K562 (cell line): ENCODE measurements at regions not wholly inside any gene's neighbourhood (a gene's known extent, or its start where the extent isn't known, plus 50 kb on each side); places are given as distances from the start of the nearest gene placed in this dataset.

Source experiments
- BCOR ChIP-seq: fragments of 450-650 bp; IDR thresholded peaks from 2 replicates; pipeline ENCODE4 v1.6.1; 2016
- CAMTA2 ChIP-seq: fragments of 250-450 bp; sonication (Bioruptor Pico); conservative IDR thresholded peaks from 2 replicates; pipeline ENCODE4 v1.5.1; 2022
- CREB3 ChIP-seq: fragments of 450-650 bp; conservative IDR thresholded peaks from 2 replicates; pipeline ENCODE4 v1.6.1; 2016; ENCODE audit warnings: missing genetic modification characterization, low read depth, mild to moderate bottlenecking, missing compliant biosample characterization, moderate library complexity
- CXXC5 ChIP-seq: fragments of 250-450 bp; sonication (Bioruptor Pico); IDR thresholded peaks from 2 replicates; pipeline ENCODE4 v1.8.0; 2022; ENCODE audit warnings: inconsistent platforms, mild to moderate bottlenecking, moderate library complexity
- GABPA ChIP-seq: fragments of 200-800 bp; sonication (Bioruptor generic); conservative IDR thresholded peaks from 2 replicates; pipeline ENCODE4 v1.6.1; 2016; ENCODE audit warnings: low read depth, missing genetic modification characterization, missing compliant biosample characterization
- NCOA4 ChIP-seq: fragments of 450-650 bp; IDR thresholded peaks from 2 replicates; pipeline ENCODE4 v1.6.1; 2018; ENCODE audit warnings: mild to moderate bottlenecking; ENCODE audit not compliant: partially characterized antibody
- NRF1 ChIP-seq, 2 experiments: fragments of 450-650 bp; IDR thresholded peaks in 1 of 2; conservative IDR thresholded peaks in 1 of 2; 2 replicates each; pipeline ENCODE4 v1.6.1; 2014; ENCODE audit warnings: mild to moderate bottlenecking in 2 of 2
- PTRF ChIP-seq: fragments of 450-650 bp; IDR thresholded peaks from 2 replicates; pipeline ENCODE4 v1.6.1; 2016; ENCODE audit warnings: mild to moderate bottlenecking, missing genetic modification characterization, missing compliant biosample characterization
- PTTG1 ChIP-seq: fragments of 450-650 bp; IDR thresholded peaks from 2 replicates; pipeline ENCODE4 v1.6.1; 2016; ENCODE audit warnings: low read depth, mild to moderate bottlenecking, missing genetic modification characterization, missing compliant biosample characterization
- RUNX1 ChIP-seq: sonication (generic); IDR thresholded peaks from 2 replicates; pipeline ENCODE4 v1.6.1; 2016; ENCODE audit warnings: antibody characterized with exemption, low read depth
- SLC30A9 ChIP-seq: fragments of 250-450 bp; sonication (Bioruptor Pico); IDR thresholded peaks from 2 replicates; pipeline ENCODE4 v1.8.0; 2022; ENCODE audit warnings: mild to moderate bottlenecking, moderate library complexity
- SMAD4 ChIP-seq: fragments of 250-450 bp; sonication (Bioruptor Pico); conservative IDR thresholded peaks from 2 replicates; pipeline ENCODE4 v1.8.0; 2021; ENCODE audit warnings: inconsistent platforms, mild to moderate bottlenecking, moderate library complexity
- SMARCE1 ChIP-seq: fragments of 450-650 bp; IDR thresholded peaks from 2 replicates; pipeline ENCODE4 v1.7.1; 2016; ENCODE audit warnings: mild to moderate bottlenecking
- TGIF2 ChIP-seq: sonication (generic); formaldehyde crosslinking; IDR thresholded peaks from 2 replicates; pipeline ENCODE4 v1.8.1; 2022; ENCODE audit warnings: mild to moderate bottlenecking, missing genetic modification reagents, moderate library complexity
- TRIM28 ChIP-seq: fragments of 450-650 bp; IDR thresholded peaks from 2 replicates; pipeline ENCODE4 v1.6.1; 2017
- ZBTB11 ChIP-seq, 3 experiments: fragments of 200-800 bp in 1 of 3; fragments of 250-450 bp in 1 of 3; fragments of 450-650 bp in 1 of 3; sonication (Bioruptor Pico) in 1 of 3; sonication (Bioruptor generic) in 1 of 3; formaldehyde crosslinking in 1 of 3; IDR thresholded peaks; 2 replicates each; pipeline versions ENCODE4 v1.6.1 to v1.8.0; 2016 to 2022; ENCODE audit warnings: mild to moderate bottlenecking in 2 of 3, missing genetic modification characterization in 2 of 3, missing compliant biosample characterization in 1 of 3, moderate library complexity in 1 of 3
- ZC3H4 ChIP-seq: sonication (generic); formaldehyde crosslinking; IDR thresholded peaks from 2 replicates; pipeline ENCODE4 v1.9.0; 2021; ENCODE audit warnings: missing genetic modification reagents, borderline replicate concordance
- ZNF324 ChIP-seq: fragments of 250-450 bp; sonication (Bioruptor Pico); IDR thresholded peaks from 2 replicates; pipeline ENCODE4 v1.4.0; 2020; ENCODE audit warnings: mild to moderate bottlenecking
- ZNF695 ChIP-seq: fragments of 450-650 bp; formaldehyde crosslinking; IDR thresholded peaks from 2 replicates; pipeline ENCODE4 v1.4.0; 2020; ENCODE audit warnings: mild to moderate bottlenecking, moderate library complexity
- ZNF764 ChIP-seq: fragments of 250-450 bp; sonication (Bioruptor Pico); IDR thresholded peaks from 2 replicates; pipeline ENCODE4 v1.4.0; 2020; ENCODE audit warnings: low read depth, mild to moderate bottlenecking, moderate library complexity
- TF ChIP-seq, protein P1 (sequence below): fragments of 250-450 bp; sonication (Bioruptor Pico); IDR thresholded peaks from 2 replicates; pipeline ENCODE4 v1.8.0; 2022; ENCODE audit warnings: inconsistent platforms, mild to moderate bottlenecking, moderate library complexity, borderline replicate concordance
- TF ChIP-seq, protein P2 (sequence below): sonication (generic); formaldehyde crosslinking; IDR thresholded peaks from 2 replicates; pipeline ENCODE4 v1.8.1; 2023; ENCODE audit warnings: mild to moderate bottlenecking, missing genetic modification reagents

DNA sequence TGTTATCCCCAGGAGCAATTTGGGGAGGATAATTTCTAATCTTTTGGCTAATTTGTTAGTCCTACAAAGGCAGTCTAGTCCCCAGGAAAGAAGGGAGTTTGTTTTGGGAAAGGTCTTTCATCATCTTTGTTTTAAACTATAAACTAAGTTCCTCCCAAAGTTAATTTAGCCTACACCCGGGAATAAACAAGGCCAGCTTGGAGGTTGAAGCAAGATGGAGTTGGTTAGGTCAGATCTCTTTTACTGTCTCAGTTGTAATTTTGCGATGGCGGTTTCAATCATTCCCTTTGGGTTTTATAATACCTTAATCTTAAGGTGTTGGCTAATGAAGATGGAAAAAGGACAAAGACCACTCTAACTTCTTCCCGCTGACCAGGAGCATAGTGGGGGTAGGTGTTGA, 166.4 kb upstream of the NAMPT start (continued):
- no peak for TF ChIP-seq ZBTB11 (CRISPR knock-in tag; IDR thresholded peaks at IDR 0.05)
- peak; percentile 69 for TF ChIP-seq SMAD4 (CRISPR knock-in tag)
- no peak for TF ChIP-seq TGIF2 (CRISPR knock-in tag)
- no peak for TF ChIP-seq TRIM28
- TF ChIP-seq PTRF (tag): peak; percentile 89
- TF ChIP-seq PTTG1 (tag): peak; percentile 82
- TF ChIP-seq, protein P1, sequence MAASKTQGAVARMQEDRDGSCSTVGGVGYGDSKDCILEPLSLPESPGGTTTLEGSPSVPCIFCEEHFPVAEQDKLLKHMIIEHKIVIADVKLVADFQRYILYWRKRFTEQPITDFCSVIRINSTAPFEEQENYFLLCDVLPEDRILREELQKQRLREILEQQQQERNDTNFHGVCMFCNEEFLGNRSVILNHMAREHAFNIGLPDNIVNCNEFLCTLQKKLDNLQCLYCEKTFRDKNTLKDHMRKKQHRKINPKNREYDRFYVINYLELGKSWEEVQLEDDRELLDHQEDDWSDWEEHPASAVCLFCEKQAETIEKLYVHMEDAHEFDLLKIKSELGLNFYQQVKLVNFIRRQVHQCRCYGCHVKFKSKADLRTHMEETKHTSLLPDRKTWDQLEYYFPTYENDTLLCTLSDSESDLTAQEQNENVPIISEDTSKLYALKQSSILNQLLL (CRISPR knock-in tag): no peak
- peak; percentile 49 for TF ChIP-seq CXXC5
- TF ChIP-seq CREB3: peak; percentile 90
- no peak for TF ChIP-seq ZNF695 (CRISPR knock-in tag)
- TF ChIP-seq GABPA (tag): no peak
- no peak for TF ChIP-seq SMARCE1
- no peak for TF ChIP-seq ZNF764 (CRISPR knock-in tag)
- TF ChIP-seq NRF1 (conservative IDR thresholded peaks at IDR 0.05 in 1 of 2, IDR thresholded peaks at IDR 0.05 in 1 of 2): no peak
- TF ChIP-seq BCOR: no peak
- TF ChIP-seq CAMTA2 (CRISPR knock-in tag): no peak
- no peak for TF ChIP-seq RUNX1
- no peak for TF ChIP-seq ZNF324 (CRISPR knock-in tag)
- TF ChIP-seq SLC30A9 (CRISPR knock-in tag): no peak
- TF ChIP-seq, protein P2, sequence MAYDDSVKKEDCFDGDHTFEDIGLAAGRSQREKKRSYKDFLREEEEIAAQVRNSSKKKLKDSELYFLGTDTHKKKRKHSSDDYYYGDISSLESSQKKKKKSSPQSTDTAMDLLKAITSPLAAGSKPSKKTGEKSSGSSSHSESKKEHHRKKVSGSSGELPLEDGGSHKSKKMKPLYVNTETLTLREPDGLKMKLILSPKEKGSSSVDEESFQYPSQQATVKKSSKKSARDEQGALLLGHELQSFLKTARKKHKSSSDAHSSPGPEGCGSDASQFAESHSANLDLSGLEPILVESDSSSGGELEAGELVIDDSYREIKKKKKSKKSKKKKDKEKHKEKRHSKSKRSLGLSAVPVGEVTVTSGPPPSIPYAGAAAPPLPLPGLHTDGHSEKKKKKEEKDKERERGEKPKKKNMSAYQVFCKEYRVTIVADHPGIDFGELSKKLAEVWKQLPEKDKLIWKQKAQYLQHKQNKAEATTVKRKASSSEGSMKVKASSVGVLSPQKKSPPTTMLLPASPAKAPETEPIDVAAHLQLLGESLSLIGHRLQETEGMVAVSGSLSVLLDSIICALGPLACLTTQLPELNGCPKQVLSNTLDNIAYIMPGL (CRISPR knock-in tag): no peak
- TF ChIP-seq ZC3H4 (CRISPR knock-in tag): no peak
- no peak for TF ChIP-seq NCOA4
